Urothelium cell line (cell line): ENCODE measurements at regions not wholly inside any gene's neighbourhood (a gene's known extent, or its start where the extent isn't known, plus 50 kb on each side); places are given as distances from the start of the nearest gene placed in this dataset.

ENCODE experiments used
- DNase-seq: peaks from one replicate; pipeline ENCODE4 v3.0.0; 2011; ENCODE audit warnings: low spot score, mixed read lengths
- FAIRE-seq: peaks from 2 replicates; lab custom pipeline; 2011; peaks lifted over from hg19 to GRCh38; lab: Jason Lieb, UNC

DNA sequence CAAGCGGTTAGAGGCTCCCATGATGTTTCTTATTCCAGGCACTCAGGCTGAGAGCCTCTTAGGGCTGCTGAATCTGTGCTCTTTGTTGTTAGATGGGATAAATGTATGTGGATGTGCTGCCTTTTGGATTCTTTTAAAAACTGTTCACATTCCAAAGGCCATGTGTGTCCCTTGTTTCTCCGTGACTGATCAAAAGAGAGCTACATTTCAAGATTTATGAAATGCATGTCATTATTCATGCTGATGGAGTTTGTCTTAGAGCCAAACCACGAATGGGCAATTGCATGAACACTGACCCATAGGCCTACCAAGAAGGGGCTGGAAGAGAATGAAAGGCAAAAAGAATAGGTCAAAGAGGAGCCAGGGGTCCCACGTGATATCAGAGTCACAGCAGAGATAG, 104.9 kb upstream of the TSHZ2 start:
- no peak for FAIRE-seq
- no peak for DNase-seq

DNA sequence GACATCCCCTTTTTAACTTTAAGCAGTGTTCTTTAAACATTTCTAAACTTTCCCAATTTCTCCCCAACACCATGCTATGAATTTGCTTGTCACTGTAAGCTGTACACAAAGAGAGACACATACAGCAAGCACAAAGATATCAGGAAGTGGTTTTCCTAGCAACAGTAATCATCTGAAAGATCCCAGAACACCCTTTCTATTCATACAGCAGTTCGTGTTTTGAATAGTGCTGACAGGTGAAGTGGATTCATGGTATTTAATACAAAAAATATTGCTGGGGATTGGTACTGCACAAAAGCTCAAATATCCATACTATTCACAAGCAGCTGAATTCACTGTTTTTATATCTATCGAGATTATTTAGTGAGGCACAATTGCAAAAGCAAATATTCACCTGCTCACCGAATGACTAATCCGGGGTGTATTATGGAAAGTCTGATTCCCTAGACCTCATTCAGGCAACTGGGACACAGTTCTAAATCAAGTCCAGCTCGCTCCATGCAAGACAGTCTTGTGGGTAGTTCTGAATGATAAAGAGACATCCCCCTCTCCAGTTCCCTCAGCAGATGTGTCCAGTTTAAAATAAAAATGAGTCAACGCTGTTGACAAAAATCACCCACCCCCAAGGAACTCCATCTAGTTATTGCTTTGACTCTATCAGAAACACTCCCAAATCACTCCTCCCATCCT, 107.1 kb upstream of the TSHZ2 start:
- FAIRE-seq (no peak), DNase-seq (no peak)

DNA sequence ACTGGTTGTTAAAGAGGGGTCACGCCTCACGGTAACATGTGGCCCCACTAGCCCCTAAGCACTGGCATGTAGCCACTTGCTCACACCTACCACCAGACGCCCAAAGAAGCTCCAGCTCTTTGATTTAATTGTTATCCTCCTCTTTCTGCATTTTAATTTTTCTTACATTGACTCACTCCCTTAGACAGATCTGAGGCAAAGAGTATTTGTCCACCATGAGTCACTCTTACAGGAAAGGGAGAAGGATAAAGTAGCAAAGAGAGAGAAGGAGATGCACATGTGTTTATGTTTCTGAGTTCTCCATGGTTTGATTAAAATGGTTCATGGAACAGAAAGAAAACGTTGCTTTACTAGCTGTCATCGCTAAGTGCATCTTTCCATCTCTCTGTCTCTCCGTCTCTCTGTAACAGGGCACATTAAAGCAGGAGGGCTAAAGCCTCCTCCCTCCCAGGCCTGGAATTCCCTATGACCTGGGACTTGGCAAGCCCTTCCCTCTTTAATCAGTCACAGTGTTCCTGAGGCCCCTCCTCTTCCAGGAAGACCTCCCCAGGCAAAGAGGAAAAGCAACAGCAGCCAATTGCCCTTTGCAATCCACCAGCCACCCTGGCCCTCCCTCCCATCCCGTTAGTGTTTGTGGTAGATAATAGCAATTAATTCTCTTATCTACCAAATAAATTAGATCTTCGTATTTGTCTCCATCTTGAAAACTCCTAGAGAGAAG, 112.8 kb upstream of the TSHZ2 start:
- DNase-seq = peak; percentile 54
- FAIRE-seq = no peak

DNA sequence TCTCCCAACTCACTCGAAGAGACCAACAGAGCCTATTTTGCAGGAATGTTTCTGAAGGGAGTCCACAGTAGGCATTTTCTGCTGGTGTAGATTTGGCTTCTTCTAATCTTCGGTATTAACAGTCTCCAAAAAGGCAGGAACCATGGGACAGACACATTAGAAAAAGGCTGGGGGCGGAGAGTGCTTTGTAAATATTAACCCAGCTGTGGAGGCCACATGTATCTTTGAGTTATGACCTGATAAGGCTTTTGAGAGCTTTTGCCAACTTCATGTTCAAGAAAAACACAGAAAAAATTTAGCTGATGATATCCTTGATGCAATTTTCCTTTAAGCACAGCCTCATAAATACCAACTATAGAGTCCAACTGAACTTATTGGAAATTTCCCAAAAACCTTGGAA, 119.4 kb upstream of the TSHZ2 start:
- FAIRE-seq (no peak), DNase-seq (no peak)

DNA sequence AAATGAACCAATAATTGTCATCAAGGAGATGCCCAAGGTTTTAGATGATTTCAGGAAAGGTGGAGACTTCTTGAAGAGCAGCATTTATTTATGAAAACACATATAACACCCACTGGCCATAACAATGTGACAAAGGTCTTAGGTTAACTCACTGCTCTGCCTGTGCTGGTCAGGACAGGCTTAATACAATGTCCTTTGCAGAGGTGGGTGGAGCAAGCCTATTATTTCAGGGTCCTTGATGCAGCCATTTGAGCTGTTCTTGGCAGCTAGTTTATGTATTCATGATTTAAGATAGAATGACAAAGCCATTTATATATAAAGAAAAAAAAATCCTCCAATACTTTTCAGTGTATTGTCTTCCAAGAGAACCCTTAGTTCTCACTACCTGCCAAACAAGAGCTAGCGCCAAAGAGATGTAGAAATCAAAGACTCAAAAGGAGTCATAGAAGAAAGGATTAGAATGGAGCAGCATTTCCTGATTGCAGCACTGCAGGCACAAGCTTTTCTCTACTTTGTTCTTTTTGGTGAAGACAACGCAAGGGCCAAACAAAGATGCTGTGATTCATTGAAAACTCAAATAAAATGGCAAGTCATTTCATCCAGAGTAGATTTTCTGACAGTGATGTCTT, 124.3 kb upstream of the TSHZ2 start:
- DNase-seq (no peak), FAIRE-seq (no peak)

DNA sequence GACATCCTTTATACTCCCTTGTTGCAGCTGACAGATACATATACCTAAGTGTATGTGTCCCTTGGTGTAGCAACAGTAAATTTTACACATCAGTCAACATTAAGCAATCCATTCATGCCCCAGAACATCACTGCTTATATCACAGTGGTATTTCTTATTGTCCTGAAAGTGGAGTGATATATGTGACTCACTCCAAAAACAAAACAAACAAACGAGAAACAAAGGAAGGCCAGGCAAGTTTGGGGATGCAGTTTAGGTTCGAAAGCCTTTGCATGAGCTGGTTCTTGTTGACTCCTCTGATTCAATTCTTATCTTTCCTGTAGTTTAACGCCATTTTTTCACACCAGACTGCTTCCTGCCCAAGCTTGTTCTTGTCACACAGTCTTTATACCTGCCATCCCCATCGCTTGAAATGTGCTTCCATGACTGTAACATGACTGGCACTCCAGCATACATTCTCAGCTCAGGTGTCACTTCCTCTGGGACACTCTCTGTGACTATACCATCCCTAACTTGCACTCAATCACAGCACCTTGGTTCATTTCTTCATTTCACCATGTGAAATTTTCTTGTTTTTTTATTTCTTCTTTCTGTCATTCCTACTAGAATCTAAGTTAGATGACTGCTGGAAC, 125.0 kb upstream of the TSHZ2 start:
- peak; percentile 73 for FAIRE-seq
- no peak for DNase-seq

DNA sequence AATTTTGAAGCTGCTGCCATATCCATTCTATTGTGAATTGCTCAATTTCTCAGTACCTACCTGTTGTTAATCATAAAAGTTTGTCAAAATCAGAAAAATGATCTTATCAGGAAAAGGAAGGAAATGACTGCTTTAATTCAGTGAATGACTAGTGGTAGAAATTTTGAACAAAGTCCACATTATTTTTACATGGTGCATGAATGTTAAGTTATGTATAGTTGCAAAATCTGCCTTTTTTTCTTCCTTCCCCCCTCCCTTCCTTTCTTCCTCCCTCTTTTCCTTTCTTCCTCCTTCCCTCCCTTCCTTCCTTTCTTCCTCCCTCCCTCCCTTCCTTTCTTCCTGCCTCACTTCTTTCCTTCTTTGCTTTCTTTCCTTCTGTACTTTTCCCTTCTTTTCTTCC, 127.1 kb upstream of the TSHZ2 start:
- DNase-seq (no peak), FAIRE-seq (no peak)

DNA sequence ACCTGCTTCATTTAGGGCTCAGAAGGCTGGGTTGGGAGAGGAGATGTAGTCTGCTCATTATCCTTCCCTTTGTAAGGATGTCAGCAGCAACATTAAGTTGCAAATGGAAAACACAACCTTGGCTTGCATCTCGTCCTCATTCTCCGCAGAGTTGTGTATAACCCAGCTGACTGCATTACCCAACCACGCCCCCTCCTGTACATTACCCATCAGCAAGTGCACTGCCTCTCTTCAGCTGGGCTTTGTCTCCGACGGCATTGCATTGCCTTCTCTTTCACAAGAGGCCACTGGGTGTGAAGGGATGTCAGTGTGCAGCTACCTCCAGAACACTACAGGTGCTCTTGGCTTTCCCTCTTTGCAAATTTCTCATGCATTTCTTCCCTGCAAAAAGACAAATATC, 128.7 kb upstream of the TSHZ2 start:
- FAIRE-seq = peak; percentile 82

DNA sequence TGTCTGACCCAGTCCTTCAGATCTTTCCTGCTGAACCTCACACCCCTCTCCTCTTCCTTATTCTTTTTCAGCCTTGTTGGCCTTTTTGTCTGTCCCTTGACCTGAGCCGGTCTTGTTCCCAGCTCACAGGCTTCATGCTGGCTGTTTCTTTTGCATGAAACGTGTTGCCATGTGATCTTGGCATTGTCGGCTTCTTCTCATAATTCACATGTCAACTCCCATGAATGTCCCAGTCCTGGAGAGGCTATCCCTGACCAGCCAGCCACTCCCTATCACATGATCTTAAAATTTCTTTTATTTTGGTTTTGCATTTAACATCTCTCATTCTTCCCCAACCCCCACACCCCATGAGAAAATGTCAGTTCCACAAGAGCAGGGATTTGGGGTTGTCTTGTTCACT, 131.2 kb upstream of the TSHZ2 start:
- no peak for DNase-seq

More for the DNA sequence above, 128.7 kb upstream of the TSHZ2 start:
- DNase-seq = no peak

DNA sequence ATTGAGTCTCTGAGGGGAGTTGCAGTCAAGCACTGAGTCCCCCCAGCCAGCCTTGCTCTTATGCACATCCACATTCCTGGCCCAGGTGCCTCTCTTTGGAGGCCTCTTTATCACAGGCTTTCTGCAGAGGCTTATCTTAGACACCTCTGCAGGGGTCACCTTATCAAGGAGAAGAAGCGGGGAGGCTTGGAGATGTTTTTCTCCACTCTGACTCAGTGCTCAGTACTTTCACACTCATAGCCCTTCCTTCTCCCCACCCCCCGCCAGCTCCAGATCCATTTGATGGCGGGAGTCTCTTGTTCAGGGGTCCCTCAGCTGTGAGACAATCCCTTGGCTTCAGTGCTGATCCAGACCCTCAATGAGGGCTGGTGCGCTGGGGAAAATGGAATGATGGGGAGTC, 132.1 kb upstream of the TSHZ2 start:
- DNase-seq (no peak), FAIRE-seq (no peak)

More for the DNA sequence above, 131.2 kb upstream of the TSHZ2 start:
- no peak for FAIRE-seq

DNA sequence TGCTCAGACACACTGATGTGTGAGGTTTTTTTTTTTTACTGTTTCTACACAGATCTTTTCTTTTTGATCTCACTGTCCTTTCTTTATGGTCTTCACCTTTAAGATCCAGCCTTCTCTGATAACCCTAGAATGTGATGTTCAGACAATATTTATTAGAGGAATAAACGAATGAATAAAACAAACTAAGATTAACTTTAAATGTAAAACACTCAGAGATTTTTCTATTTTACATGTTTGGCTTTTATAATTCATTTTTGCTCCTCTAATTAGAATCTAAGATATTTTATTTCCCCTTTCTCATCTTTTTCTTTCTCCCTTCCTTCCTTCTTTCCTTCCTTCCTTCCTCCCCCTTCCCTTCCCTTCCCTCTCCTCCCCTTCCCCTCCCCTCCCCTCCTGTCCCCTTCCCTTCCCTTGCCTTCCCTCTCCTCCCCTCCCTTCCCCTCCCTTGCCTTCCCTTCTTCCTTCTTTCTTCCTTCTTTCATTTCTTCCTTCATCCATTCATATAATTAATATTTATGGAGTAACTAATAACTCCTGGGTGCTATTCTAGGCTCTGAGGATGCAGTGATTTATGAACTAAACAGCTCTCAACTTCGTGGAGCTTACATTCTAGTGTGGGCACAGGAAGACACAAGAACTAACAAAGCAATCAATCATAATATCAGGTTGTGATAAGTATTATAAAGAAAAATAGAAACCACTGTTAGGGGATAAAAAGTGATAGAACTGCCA, 133.5 kb upstream of the TSHZ2 start:
- FAIRE-seq = no peak
- DNase-seq = no peak

DNA sequence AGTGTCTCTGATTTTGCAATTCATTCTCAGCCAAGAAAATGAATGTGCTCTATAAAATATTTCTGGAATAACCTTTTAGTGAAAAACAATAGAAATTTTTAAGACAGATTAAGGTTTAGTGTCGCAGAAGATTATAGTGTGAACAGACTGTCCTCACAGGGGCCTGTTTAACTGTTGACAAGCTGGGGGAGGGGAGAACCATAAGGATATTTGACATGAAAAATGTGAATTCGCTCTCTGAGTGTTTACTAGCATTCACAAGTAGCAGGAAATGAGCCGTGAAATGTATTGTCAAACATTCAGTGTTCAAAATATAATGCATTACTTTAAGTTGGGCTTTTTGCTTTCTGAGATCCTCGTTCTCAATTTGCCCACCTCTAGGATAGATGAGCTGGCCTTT, 134.8 kb upstream of the TSHZ2 start:
- FAIRE-seq (no peak), DNase-seq (no peak)

DNA sequence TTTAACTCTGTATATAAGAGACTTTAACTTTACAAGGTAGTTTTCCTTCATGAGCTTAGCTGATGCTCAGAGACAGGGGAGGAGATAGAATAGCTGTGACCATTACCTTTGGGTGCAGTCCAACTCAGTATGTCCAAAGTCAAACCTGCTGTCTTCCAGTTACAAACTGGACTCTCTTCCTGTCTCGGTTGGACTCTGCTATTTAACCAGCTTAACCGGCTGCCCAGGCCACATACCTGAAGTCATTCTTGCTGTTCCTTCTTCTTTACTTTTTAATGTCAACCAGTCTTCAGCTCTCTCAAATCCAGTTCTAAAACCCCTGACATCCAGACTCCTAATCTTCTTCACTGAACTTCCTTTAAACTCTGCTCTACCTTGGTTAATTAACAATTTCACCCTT, 138.3 kb upstream of the TSHZ2 start:
- FAIRE-seq = no peak

DNA sequence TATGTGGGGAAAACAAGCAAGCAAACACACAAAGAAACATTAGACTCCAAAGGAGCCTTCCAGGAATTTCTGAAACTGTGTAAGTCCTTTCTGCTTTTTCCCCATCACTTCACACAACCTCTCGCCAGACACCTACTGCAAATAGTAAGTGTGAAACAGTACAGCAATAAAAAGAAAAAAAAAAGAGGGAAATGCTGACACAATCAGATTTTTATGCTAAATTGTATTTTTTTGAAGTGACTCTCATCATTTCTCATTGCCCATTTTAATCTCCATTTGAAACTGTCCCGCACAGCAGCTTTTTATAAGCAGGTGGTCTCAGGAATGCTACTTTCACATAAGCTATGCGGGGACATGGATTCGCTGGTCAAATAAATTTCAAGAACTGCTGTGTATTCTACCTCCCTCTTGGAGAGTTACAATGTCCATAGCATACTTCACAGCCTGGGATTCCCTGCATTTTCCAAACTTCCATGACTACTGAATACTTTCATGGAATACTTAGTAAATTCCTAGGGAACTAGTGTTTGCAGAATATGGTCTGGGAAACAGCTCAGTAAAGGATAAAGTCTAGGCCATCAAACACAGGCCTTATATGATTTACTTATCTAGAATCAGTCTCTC, 139.9 kb upstream of the TSHZ2 start:
- DNase-seq = no peak
- no peak for FAIRE-seq

More for the DNA sequence above, 138.3 kb upstream of the TSHZ2 start:
- DNase-seq = no peak

DNA sequence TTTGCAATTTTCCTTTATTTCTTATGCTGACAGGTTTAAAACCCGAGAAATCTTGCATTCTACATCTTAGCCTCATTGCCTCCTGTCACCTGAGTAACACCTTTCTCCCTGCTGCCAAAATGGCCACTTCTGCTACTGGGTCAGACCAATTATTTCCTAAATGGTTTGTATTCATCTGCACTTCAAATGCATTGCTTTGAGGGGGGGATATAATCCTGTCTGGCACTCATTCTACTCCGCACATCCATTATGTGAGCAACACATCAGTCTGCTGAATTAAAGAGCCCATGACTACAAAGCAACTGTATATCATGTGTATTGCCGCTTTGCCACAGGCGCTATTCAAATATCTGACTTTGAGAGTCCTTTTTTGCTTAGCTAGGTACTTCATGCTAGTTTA, 141.6 kb upstream of the TSHZ2 start:
- no peak for FAIRE-seq

DNA sequence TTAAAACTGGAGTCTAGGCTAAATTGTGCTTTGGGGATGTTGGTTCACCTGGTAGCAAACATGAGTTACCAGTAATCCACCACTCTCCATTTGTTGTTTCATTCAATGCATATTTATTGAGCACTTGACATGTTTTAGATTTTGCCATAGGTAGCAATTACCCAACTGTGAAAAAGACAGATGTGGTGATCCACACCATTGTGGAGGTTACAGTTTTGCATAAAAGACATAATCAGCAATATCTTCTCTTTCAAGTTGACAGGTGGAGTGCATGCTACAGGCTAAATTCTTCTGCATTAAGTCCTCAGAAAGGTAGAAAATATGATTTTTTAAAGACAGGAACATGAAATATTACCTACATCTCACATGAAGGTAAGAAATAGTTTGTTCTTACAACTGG, 143.0 kb upstream of the TSHZ2 start:
- DNase-seq (no peak), FAIRE-seq (no peak)

More for the DNA sequence above, 141.6 kb upstream of the TSHZ2 start:
- no peak for DNase-seq

DNA sequence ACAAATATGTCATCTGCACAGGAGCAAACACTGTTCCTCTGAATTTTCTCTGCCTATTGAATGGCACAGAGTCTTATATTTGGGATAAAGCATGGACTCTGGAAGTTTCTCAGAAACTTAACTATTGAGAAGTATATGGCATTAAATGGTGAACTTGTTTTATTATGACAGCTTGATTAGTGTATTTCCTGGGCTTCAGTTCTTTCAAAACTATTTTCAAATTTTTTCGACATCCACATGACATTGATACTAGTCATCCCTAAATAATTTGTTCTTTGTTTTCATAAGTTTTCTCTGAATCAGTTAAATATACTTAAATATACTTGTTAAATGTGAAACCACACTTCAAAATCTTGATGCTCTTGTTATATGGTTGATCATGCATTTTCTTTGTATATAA, 144.0 kb upstream of the TSHZ2 start:
- FAIRE-seq (no peak), DNase-seq (no peak)

DNA sequence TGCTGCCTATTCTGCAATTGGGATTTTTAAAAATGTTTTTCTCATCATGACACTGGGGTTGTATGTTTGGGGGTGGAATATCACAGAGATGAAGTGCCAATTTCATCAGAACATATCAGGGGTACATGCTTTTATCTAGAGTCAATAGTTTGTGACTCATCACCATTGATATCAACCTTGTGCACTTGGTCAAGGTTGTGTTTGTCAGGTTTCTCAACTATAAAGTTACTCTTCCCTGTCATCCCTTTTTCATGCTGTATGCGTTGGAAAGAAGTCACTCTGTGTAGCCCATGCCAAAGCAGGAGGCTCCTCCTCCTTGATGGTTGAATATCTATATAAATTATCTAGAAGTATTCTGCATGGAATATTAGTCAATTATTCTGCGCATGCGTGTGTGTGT, 145.4 kb upstream of the TSHZ2 start:
- DNase-seq (no peak), FAIRE-seq (no peak)

DNA sequence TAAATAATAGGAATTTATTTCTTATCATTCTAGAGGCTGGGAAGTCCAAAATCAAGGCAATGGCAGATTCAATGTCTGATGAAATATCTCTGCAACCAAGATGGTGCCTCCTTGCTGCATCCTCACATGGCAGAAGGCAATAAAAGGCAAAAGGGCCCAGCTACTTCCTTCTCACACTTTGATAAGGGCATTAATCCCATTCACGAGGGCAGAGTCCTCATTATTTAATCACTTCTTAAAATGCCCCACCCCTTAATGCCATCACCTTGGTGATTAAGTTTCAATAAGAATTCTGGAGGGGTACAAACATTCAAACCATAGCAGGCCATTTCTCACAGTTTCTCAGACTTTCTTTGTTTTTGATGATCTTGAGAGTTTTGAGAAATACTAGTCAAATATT, 145.8 kb upstream of the TSHZ2 start:
- FAIRE-seq (no peak), DNase-seq (no peak)

DNA sequence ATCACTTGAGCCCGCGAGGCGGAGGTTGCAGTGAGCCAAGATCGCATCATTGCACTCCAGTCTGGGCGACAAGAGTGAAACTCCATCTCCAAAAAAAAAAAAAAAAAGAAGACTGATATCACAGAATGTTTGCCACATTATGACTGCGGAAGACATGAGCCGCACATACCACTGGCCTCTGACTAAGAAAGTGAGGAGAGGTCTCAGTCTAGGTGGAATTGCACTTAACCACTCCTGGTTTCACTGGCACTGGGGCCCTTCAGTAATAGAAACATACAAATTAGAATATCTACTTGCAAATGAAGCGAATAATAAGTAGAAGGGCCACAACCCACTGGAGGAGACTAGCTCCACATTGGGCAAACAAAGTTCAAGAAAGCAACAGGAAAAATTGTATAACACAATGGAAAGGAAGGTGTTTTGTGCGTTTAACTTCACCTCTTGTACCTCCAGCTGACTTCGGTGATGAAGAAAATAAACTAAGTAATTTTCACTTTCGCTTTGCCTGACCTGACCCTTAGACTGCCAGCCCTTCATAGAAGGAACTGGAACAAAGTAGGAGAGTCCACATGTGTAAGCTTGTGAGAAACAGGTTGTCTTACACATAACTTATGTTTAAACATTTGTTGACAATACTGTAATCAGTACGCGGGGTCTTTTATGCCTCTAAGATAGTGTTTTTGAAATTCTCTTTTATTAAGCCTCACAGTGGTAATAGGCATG, 147.5 kb upstream of the TSHZ2 start:
- no peak for FAIRE-seq
- DNase-seq = no peak
